B cell (primary cell): ENCODE measurements at regions not wholly inside any gene's neighbourhood (a gene's known extent, or its start where the extent isn't known, plus 50 kb on each side); places are given as distances from the start of the nearest gene placed in this dataset.

Source experiments
- EZH2 ChIP-seq: IDR thresholded peaks from 2 replicates; pipeline ENCODE4 v1.6.1; 2012; ENCODE audit warnings: borderline replicate concordance, low read depth, mild to moderate bottlenecking, moderate library complexity, low read length; ENCODE audit not compliant: insufficient read depth, poor library complexity, severe bottlenecking
- TF ChIP-seq, protein P1 (sequence below): fragments of 200-600 bp; IDR thresholded peaks from one replicate; pipeline ENCODE4 v1.8.0; 2022; ENCODE audit warnings: antibody characterized with exemption, mild to moderate bottlenecking

DNA sequence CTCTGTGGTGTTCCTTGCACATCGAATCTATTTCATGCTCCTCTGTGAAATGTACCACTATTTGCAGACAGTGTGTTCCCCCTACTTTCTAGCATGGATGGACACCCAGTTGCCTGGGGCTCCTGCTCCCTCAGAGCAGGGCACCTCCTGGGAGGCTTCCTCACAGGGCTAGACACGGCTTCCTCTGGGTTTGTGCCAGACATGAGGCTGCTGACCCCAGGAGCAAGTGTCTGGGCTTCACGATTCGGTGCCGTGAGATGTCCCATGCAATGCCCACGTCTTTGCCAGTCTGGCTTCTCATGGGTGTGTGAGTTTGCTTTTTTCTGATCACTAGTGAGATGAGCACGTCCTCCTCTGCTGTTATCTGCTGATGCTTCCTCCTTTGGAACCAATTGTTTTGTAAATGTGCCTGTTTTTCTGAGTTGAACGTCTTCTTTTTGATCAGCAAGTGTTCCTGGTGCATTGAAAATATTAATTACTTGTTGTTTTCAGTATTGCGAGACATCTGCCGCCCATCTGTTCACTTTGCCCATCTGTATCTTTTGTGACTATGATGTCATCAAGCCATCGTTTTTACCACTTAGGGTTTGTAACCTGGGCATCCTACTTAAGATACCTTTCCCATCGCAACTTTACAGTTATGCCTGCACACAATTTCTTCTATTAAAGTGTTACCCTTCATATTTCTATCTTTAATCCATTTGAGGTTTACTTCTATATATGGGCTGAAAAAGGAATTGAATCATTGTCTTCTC lies 92.0 kb downstream of the TTLL2 start:
- TF ChIP-seq, protein P1, sequence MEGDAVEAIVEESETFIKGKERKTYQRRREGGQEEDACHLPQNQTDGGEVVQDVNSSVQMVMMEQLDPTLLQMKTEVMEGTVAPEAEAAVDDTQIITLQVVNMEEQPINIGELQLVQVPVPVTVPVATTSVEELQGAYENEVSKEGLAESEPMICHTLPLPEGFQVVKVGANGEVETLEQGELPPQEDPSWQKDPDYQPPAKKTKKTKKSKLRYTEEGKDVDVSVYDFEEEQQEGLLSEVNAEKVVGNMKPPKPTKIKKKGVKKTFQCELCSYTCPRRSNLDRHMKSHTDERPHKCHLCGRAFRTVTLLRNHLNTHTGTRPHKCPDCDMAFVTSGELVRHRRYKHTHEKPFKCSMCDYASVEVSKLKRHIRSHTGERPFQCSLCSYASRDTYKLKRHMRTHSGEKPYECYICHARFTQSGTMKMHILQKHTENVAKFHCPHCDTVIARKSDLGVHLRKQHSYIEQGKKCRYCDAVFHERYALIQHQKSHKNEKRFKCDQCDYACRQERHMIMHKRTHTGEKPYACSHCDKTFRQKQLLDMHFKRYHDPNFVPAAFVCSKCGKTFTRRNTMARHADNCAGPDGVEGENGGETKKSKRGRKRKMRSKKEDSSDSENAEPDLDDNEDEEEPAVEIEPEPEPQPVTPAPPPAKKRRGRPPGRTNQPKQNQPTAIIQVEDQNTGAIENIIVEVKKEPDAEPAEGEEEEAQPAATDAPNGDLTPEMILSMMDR: no peak
- no peak for TF ChIP-seq EZH2
